Hematopoietic multipotent progenitor cell treated with erythropoietin and hydrocortisone succinate and interleukin-3 and kit ligand, for 4 days (in vitro differentiated cells): ENCODE measurements at regions not wholly inside any gene's neighbourhood (a gene's known extent, or its start where the extent isn't known, plus 50 kb on each side); places are given as distances from the start of the nearest gene placed in this dataset.

Experiments used
- DNase-seq: peaks from one replicate; pipeline ENCODE4 v3.0.0-alpha.2; 2015

GRCh38 chr13:73737214-73737613, 397.0 kb downstream of the KLF12 start:
- DNase-seq, result no peak

- no peak for DNase-seq
Observed at GRCh38 chr13:73733706-73734105, 400.5 kb downstream of the KLF12 start.

- DNase-seq, result no peak
Observed at GRCh38 chr13:73732350-73732749, 401.9 kb downstream of the KLF12 start.

GRCh38 chr13:73731564-73731963, 402.6 kb downstream of the KLF12 start:
- DNase-seq, result no peak

GRCh38 chr13:73730014-73730413, 404.2 kb downstream of the KLF12 start:
- DNase-seq, result no peak

- no peak for DNase-seq
Observed at GRCh38 chr13:73729046-73729445, 405.2 kb downstream of the KLF12 start.

GRCh38 chr13:73722120-73722519, 412.1 kb downstream of the KLF12 start:
- peak; percentile 15 for DNase-seq

GRCh38 chr13:73721571-73721970, 412.6 kb downstream of the KLF12 start:
- DNase-seq, result no peak

- no peak for DNase-seq
Observed at GRCh38 chr13:73720216-73720840, 413.9 kb downstream of the KLF12 start.

GRCh38 chr13:73718246-73718645, 416.0 kb downstream of the KLF12 start:
- no peak for DNase-seq

GRCh38 chr13:73717632-73718031, 416.6 kb downstream of the KLF12 start:
- peak; percentile 72 for DNase-seq

- DNase-seq, result no peak
Observed at GRCh38 chr13:73715911-73716510, 418.2 kb downstream of the KLF12 start.

GRCh38 chr13:73715114-73715910, 418.9 kb downstream of the KLF12 start:
- no peak for DNase-seq

GRCh38 chr13:73714522-73714921, 419.7 kb downstream of the KLF12 start:
- no peak for DNase-seq

GRCh38 chr13:73708393-73708985, 425.7 kb downstream of the KLF12 start:
- peak; percentile 89 for DNase-seq

GRCh38 chr13:73704587-73704986, 429.6 kb downstream of the KLF12 start:
- no peak for DNase-seq

GRCh38 chr13:73703606-73704005, 430.6 kb downstream of the KLF12 start:
- DNase-seq, result no peak

- peak; percentile 15 for DNase-seq
Observed at GRCh38 chr13:73702419-73703071, 431.7 kb downstream of the KLF12 start.

GRCh38 chr13:73701160-73701559, 433.0 kb downstream of the KLF12 start:
- no peak for DNase-seq

GRCh38 chr13:73698859-73699258, 435.3 kb downstream of the KLF12 start:
- DNase-seq, result no peak

- DNase-seq, result no peak
Observed at GRCh38 chr13:73697166-73697565, 437.0 kb downstream of the KLF12 start.

GRCh38 chr13:73696713-73697112, 437.5 kb downstream of the KLF12 start:
- no peak for DNase-seq

GRCh38 chr13:73696271-73696670, 437.9 kb downstream of the KLF12 start:
- no peak for DNase-seq
